NCI-H128 (cell line): ENCODE measurements at regions not wholly inside any gene's neighbourhood (a gene's known extent, or its start where the extent isn't known, plus 50 kb on each side); places are given as distances from the start of the nearest gene placed in this dataset.
A peak's percentile ranks its signal among the peaks of the same experiment; 100 is the strongest.

Experiments used
- DNase-seq: peaks from one replicate; lab custom pipeline; 2025; ENCODE audit not compliant: unreplicated experiment; lab: John Stamatoyannopoulos, UW

GRCh38 chr3:154022606-154023005, 98.6 kb upstream of the ARHGEF26 start:
- no peak for DNase-seq

- no peak for DNase-seq
Observed at GRCh38 chr3:154023148-154023547, 98.0 kb upstream of the ARHGEF26 start.

GRCh38 chr3:154025007-154025406, 96.2 kb upstream of the ARHGEF26 start:
- DNase-seq: peak; percentile 2

GRCh38 chr3:154029926-154030325, 91.3 kb upstream of the ARHGEF26 start:
- DNase-seq: no peak

- DNase-seq: no peak
Observed at GRCh38 chr3:154034797-154035330, 86.3 kb upstream of the ARHGEF26 start.

DNA sequence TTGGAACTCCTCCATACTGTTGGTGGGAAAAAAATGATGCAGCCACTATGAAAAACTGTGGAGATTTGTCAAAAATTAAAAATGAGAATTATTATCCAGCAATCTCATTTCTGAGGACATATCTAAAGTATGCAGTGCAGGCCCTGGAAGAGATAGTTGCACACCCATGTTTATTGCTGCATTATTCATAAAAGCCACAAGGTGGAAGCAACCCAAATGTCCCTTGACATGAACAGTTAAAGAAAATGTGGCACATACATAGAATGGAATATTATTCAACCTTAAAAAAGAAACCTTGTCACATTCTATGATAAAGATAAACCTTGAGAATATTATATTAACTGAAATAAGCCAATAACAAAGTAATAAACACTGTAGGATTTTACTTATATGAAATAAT, 80.9 kb upstream of the ARHGEF26 start:
- DNase-seq: no peak

DNA sequence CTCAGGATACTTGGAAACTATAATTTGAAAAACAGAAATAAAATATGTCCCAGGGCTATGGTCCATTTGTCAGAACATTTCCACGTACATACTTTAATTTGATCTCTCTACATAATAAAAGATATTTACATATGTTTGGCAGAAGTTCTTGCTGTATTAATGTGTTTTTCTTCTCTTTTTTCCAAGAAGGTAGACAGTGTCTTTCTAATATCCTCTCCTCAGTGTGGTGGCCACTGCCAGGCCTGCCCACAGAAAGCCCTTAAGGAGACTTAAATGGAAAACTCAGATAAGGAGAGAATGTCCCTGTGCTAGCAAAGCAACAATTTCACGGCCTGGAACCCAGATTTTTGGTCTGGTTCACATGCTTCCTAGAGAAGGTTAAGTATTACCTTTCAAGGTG, 76.5 kb upstream of the ARHGEF26 start:
- DNase-seq: no peak

GRCh38 chr3:154050216-154050615, 71.0 kb upstream of the ARHGEF26 start:
- no peak for DNase-seq

DNA sequence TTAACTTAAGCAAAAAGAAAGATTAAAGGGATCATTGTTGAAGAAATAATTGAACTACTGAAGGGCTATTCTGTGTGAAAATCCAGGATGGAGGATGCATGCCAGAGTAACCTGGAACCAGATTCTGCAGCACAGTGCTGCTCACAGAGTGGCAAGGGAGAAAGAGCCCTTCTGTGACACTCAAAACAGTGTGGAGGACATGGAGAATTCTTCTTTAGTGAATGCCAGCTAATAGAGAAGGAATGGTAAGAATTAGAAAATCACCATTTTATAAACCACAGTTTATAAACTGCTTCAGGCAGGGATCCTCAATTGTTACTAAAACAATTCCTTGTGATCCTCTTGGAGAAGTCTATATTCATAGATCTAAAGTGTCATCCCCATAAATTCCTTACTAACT, 70.4 kb upstream of the ARHGEF26 start:
- no peak for DNase-seq

GRCh38 chr3:154059833-154060232, 61.4 kb upstream of the ARHGEF26 start:
- no peak for DNase-seq

GRCh38 chr3:154060238-154061000, 60.8 kb upstream of the ARHGEF26 start:
- DNase-seq: no peak

DNA sequence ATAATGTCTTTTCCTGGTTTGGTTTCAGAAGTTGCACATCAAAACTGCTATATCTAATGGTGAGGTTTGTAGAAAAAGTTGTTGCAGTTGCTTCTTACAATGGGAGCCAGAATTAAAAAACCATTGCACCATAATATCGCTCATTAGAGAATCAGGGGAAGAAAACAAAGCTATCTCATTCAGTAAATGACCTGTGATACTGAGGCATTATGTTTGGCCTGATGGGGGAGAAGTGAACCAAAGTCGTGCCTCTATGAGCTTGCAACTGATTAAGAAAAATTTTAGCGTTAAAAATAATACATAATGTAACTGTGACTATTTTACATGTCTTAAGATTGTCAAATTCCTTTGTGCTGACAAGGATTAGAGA, 60.2 kb upstream of the ARHGEF26 start:
- DNase-seq: no peak

GRCh38 chr3:154062513-154062912, 58.7 kb upstream of the ARHGEF26 start:
- no peak for DNase-seq

DNA sequence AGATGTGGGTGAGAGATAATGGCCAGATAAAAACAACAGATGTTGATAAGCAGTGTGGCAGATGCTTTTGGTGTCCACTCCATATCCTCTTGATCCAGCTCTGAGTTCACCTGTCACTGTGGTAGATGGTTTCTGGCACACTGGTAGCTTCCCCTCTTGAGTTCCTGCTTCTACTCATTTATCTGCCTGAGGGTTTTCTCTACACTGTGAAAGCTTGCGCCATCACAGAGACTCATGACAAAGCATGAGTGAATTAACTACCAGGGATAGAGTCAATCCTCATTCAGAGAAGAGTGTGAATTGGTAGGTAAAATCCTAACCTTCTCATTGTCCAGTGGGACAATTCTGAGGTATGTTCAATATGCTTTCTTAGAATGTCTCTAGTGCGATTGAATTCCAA, 50.0 kb upstream of the ARHGEF26 start:
- DNase-seq: no peak
